H1 (cell line): ENCODE measurements at regions not wholly inside any gene's neighbourhood (a gene's known extent, or its start where the extent isn't known, plus 50 kb on each side); places are given as distances from the start of the nearest gene placed in this dataset.

Experiments
- BCL11A ChIP-seq, 2 experiments: IDR thresholded peaks; one replicate each; pipeline ENCODE4 v1.6.1; 2011; ENCODE audit warnings: low read depth in 2 of 2, low read length in 2 of 2, mild to moderate bottlenecking in 2 of 2
- BRCA1 ChIP-seq: IDR thresholded peaks from 2 replicates; pipeline ENCODE4 v1.6.1; 2012; ENCODE audit warnings: low read depth, low read length, improper control_type of control experiment
- CHD1 ChIP-seq: IDR thresholded peaks from 2 replicates; pipeline ENCODE4 v1.6.1; 2012; ENCODE audit warnings: low read depth, low read length, improper control_type of control experiment
- CHD7 ChIP-seq: fragments of 300-600 bp; sonication (generic); IDR thresholded peaks from 2 replicates; pipeline ENCODE4 v1.7.1; 2012; ENCODE audit warnings: low read length, moderate library complexity, mild to moderate bottlenecking, inconsistent platforms; ENCODE audit not compliant: insufficient replicate concordance
- RBBP5 ChIP-seq: IDR thresholded peaks from 2 replicates; pipeline ENCODE4 v1.7.1; 2012; ENCODE audit warnings: low read depth, mild to moderate bottlenecking, inconsistent platforms, low read length, moderate library complexity, borderline replicate concordance
- SP1 ChIP-seq: IDR thresholded peaks from 2 replicates; pipeline ENCODE4 v1.6.1; 2011; ENCODE audit warnings: low read depth, low read length
- SUZ12 ChIP-seq: fragments of 200-600 bp; sonication (generic); IDR thresholded peaks from 2 replicates; pipeline ENCODE4 v1.6.1; 2012; ENCODE audit warnings: mild to moderate bottlenecking, inconsistent platforms, low read length, moderate library complexity, mixed read lengths
- TF ChIP-seq, protein P1 (sequence below): IDR thresholded peaks from 2 replicates; pipeline ENCODE4 v1.6.1; 2012; ENCODE audit warnings: inconsistent platforms

GRCh38 chr5:163807781-163808180, 302.4 kb downstream of the MAT2B start (continued):
- TF ChIP-seq CHD7, result no peak
- TF ChIP-seq RBBP5, result no peak
- TF ChIP-seq CHD1, result no peak
- TF ChIP-seq, protein P1, sequence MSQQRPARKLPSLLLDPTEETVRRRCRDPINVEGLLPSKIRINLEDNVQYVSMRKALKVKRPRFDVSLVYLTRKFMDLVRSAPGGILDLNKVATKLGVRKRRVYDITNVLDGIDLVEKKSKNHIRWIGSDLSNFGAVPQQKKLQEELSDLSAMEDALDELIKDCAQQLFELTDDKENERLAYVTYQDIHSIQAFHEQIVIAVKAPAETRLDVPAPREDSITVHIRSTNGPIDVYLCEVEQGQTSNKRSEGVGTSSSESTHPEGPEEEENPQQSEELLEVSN, result no peak
- TF ChIP-seq SUZ12, result no peak
- no peak for TF ChIP-seq BCL11A (IDR thresholded peaks at IDR 0.05; ENCODE audit: low read depth in 2 of 2, low read length in 2 of 2)
- TF ChIP-seq BRCA1, result no peak
- TF ChIP-seq SP1, result no peak
- TF ChIP-seq, all 59 proteins: peak for 0
